ENCODE measurements at regions not wholly inside any gene's neighbourhood (a gene's known extent, or its start where the extent isn't known, plus 50 kb on each side); places are given as distances from the start of the nearest gene placed in this dataset.

DNA sequence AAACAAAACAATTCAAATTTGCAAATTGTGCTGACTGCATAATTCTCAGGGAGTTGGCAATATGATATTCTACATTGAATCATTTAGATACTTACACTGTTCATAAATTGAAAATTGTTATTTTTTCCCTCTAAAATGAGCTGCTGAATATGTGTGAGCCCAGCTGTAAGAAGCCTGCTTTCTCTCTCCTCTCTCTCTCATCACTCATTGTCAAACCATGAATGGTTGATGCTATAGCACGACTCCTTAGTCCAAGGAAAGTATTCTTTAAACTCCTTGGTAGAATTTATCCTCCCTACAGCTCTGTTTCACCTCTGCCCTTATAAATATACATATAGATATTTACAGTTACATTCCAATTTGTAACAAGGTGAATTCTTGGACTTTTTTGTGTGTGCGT, 116.4 kb upstream of the POU3F2 start:
- no peak for DNase-seq (ENCODE audit: low read depth)

DNA sequence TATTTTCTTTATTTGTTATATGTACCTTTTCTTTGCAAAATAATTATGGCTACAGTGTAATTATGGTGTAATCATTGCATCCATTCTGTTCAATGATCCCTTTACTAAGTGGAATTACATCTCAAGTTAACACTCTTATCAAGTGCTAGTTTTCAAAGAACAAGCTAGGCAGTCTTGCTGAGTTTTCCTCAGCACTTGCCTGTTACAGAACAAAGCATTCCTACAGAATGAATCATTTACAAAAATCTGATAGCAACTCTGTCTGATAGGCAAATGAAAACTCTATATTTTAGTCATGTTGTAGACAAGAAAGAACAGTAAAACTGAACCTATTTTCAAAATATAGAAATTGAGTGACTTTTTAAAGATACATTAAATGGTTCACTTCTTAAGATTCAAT, 109.8 kb upstream of the POU3F2 start:
- DNase-seq (ENCODE audit: low read depth), result no peak

DNA sequence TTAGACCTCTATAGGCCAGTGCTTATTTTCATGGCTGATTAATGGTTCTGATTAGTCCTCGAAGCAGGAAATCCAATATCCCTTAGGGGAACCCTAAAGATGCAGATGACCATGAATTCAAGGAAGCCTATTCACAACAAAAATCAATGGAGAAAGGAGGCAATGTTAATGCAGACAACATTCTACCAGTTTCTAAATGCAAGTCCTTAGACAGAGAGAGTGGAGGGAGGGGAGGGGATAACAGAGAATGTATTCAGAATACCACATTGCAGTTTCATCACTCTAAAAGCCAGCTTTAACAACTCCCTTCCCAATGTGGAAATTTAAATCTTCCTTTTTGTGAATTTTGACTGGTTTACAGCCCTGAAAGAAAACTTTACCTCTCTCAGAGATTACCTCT, 87.1 kb upstream of the POU3F2 start:
- no peak for DNase-seq (ENCODE audit: low read depth)

DNA sequence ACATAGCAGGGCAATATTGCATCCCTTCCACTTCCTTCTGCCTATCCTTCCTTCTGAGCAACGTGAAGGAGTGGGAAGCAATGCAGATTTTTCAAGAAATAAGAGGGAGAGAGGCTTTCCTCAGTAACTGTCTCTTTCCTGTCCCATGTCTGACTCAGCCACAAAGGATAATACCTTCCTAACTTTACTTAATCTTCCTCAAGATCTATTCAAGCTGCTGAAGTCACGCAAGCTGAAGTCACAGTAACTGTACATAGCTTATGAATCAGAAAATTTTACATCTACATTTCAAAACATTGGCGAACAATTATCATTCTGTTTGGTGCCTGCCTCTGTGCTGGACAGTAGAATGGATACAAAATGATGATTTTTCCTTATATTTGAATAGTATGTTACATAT, 86.4 kb upstream of the POU3F2 start:
- peak; percentile 19 for DNase-seq (ENCODE audit: low read depth)

DNA sequence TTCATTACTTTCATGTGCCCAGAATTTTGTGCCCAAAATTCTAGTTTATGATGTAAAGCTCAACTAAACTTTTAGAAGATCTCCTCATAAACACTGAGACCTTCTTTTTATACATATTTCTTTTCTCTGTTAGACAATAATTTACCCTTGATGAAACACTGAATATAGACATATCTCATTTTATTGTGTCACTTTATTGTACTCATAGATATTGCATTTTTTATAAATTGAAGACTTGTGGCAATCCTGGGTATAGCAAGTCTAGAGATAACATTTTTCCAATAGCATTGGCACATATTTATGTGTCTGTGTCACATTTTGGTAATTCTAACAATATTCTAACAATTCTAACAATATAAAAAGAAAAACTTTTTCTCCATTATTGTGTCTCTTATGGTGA, 74.9 kb upstream of the POU3F2 start:
- no peak for DNase-seq (ENCODE audit: low read depth)

DNA sequence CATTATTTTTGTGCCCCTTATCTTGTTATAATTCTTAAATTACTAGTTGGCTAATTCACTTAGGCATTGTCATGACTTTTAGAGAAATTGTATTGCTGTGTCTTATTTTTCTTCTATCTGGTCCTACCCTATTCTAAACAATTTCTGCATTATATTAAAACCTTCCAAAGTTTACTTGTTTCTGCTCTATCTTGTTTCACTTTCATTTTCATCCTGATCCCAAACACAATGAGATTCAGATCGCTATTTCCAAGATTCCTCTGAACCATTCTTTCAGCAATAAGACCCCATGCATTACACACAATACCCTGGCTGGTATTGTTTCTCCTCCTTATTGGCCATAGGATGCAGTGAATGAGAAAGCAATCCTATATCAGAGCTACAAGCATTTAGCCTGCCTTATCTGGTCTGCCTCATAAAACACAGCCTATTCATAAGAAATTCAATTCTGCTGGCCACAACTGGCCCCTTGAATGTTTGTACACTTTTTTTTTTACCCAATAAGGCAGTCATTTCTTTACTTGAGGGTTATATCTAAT, 69.9 kb upstream of the POU3F2 start:
- no peak for DNase-seq (ENCODE audit: low read depth)

DNA sequence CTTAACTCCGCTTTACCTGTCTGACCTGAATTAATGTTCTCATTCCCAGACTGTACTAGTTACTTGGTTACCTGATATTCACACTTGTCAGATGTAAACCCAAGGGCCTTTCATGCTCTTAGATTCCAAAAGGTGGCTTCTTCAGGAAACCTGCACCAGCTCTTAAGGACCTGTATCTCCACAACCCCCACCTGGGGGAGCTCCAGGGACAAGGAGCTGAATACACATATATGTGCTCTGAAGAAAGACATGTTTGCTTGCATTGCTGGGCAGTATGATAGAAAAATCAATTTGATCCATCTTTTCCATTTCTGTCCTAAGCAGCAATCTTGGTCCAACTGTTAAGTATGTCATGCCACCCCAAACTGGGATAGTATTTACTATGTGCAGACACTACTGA, 64.8 kb upstream of the POU3F2 start:
- DNase-seq (ENCODE audit: low read depth), result peak; percentile 19

DNA sequence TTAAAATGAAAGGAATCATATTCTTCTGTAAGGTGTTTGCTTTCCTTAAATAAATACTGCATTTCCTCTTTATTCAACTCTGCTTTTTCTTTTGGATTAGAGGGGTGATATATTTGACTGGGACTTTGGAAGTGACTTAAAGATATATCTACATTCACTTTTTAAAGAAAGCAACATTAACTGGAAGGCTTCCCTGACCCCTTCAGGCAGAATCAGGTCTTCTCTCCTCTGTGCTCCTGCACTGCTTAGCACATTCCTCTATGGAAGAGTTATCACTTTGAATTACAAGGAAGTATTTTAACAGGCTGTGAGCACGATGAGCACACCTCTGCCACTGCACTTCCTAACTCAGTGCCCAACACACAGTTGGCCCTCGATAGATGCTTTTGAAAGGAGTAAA, 59.2 kb upstream of the POU3F2 start:
- DNase-seq (ENCODE audit: low read depth), result no peak

DNA sequence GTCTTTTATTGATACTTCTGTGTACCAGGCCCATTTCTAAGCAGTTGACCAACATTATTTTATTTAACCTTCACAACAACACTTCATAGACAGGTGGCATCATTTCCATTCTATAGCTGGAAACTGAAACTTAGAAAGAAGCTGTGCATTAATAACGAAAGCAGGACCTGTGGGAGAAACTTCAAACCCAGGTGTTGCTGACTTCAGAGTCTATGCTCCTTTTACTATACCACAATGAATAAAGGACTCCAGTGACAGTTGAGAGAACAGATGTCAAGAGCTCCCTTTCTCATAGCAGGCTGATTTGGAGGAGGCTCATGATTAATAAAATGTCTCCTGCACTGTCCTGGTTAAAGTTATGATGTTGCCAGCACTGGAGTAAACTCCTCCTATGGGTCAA, 56.6 kb upstream of the POU3F2 start:
- DNase-seq (ENCODE audit: low read depth), result no peak

DNA sequence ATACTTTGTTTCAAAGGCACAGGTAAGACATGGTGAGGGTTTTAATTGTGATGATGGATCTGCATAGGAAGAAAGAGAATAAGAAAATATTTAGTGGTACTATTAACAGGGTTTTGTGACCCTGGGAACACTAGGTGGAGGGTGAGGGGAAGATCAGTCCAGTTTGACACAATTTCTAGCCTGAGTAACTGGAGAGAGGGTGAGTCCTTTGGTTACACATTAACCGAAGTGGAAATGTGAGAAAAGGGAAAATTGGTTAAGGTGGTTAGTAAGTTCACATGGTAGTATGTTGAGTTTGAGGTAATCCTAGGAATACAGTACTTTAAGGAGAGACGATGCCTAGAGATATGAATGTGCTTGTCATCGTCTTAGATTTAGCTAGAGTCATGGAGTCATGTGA, 54.8 kb upstream of the POU3F2 start:
- no peak for DNase-seq (ENCODE audit: low read depth)

DNA sequence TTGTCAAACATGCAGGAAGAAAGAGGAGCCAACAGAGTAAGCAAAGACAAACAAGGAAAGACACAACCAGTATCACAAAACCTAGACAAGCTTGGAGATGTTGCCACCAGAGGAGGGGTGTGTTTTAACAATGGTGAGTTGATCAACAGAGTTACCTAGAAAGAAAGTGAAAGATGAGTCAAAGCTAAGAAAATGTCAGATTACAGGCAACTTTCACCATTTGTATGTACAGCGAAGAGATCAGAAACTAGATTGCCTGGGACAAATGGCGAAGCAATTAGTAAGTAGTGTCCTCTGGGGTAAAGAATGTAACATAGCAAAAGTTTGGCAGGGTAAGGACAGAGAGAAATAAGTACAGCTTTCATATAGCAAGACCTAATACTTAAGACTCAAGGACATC, 51.6 kb upstream of the POU3F2 start:
- DNase-seq (ENCODE audit: low read depth), result no peak

DNA sequence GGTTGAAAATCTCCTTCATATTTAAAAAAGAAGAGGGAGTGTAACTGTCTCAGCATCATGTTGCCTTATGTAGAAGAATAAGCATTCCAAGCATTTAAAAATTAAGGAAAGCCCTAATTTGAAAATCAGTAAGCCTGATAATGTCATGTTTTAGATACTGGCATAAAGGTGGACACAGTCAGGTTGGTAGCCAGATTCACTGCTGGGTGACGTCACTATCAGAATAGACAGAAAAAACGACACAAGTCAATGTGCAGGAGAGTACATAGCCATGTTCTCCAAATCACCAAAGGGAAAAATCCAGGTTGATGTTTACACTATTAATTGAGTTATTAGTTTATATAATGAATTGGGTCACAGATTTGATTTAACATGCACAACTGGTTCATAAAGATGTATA, 50.8 kb upstream of the POU3F2 start:
- no peak for DNase-seq (ENCODE audit: low read depth)
